ENCODE measurements at regions not wholly inside any gene's neighbourhood (a gene's known extent, or its start where the extent isn't known, plus 50 kb on each side); places are given as distances from the start of the nearest gene placed in this dataset.

GRCh38 chr1:87939444-87939843 is 610.8 kb downstream of the LMO4 start:
- TF ChIP-seq POLR2A (IDR thresholded peaks at IDR 0.05) = no peak
- TF ChIP-seq CTCF (IDR thresholded peaks at IDR 0.05) = no peak
